Cardiac fibroblast (primary cell): ENCODE measurements at regions not wholly inside any gene's neighbourhood (a gene's known extent, or its start where the extent isn't known, plus 50 kb on each side); places are given as distances from the start of the nearest gene placed in this dataset.

Experiments used
- DNase-seq, 2 donors: peaks; one replicate each; pipeline versions ENCODE4 v3.0.0 to v3.0.0-alpha.2; 2010; ENCODE audit warnings: low read depth in 2 of 2
- H3K4me3 ChIP-seq, 2 donors: replicated peaks in 1 of 2; 1 replicate in 1 of 2; 2 replicates in 1 of 2; pipeline ENCODE4 v1.5.1; 2011; ENCODE audit warnings: low read depth in 2 of 2, low read length in 2 of 2, mild to moderate bottlenecking in 2 of 2, moderate library complexity in 1 of 2
- TF ChIP-seq, protein P1 (sequence below): IDR thresholded peaks from one replicate; pipeline ENCODE4 v1.5.1; 2011; ENCODE audit warnings: low read depth, mild to moderate bottlenecking, low read length, inconsistent platforms

DNA sequence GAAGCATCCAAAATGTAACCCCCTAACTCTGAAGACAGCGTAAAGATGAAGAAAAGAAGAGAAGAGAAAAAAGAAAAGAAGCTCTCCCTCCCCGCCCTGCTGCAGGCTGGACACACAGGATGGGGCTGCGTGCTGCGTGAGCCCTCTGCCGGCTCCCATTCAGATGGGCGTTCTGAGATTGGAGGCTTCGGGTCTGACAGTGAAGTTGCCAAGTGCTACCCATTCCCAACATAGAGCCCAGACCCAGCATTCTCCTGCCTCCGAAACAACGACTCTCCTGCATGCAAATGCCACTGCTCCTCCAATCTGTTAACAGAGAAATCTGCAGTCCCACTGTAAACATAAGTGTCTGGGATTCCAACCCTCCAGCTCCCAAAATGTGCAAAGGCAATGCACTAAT lies 234.9 kb downstream of the BCL11A start:
- H3K4me3 ChIP-seq, result no peak overlapping the region
- DNase-seq, result no peak
- TF ChIP-seq, protein P1, sequence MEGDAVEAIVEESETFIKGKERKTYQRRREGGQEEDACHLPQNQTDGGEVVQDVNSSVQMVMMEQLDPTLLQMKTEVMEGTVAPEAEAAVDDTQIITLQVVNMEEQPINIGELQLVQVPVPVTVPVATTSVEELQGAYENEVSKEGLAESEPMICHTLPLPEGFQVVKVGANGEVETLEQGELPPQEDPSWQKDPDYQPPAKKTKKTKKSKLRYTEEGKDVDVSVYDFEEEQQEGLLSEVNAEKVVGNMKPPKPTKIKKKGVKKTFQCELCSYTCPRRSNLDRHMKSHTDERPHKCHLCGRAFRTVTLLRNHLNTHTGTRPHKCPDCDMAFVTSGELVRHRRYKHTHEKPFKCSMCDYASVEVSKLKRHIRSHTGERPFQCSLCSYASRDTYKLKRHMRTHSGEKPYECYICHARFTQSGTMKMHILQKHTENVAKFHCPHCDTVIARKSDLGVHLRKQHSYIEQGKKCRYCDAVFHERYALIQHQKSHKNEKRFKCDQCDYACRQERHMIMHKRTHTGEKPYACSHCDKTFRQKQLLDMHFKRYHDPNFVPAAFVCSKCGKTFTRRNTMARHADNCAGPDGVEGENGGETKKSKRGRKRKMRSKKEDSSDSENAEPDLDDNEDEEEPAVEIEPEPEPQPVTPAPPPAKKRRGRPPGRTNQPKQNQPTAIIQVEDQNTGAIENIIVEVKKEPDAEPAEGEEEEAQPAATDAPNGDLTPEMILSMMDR, result no peak

GRCh38 chr2:60317844-60318243 lies 235.6 kb downstream of the BCL11A start:
- no peak overlapping the region for H3K4me3 ChIP-seq
- TF ChIP-seq, protein P1, result no peak
- no peak for DNase-seq

DNA sequence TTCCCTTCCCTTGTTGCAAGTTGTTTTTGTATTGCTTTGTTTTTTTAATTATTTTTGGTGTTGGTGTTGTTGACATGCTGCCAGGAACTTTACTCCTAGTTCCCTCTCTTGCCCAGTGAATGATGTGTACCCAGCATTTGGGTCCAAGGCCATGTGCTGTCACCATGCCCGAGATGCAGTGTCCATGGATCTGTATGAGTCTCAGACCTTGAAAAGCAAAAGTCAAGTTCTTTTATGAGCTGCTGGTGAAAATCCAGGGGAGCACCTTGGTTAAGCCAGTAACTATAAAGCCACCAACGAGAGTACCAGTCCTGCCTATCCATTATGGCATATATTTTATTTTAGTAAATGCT lies 236.4 kb downstream of the BCL11A start:
- H3K4me3 ChIP-seq, result no peak overlapping the region
- TF ChIP-seq, protein P1, result no peak
- DNase-seq, result no peak

- TF ChIP-seq, protein P1, result no peak
- H3K4me3 ChIP-seq, result no peak overlapping the region
- DNase-seq, result no peak
Measured at GRCh38 chr2:60316381-60317033, 236.9 kb downstream of the BCL11A start.

- no peak for DNase-seq
- H3K4me3 ChIP-seq, result no peak overlapping the region
- TF ChIP-seq, protein P1, result no peak
Measured at GRCh38 chr2:60313470-60314172, 239.8 kb downstream of the BCL11A start.

GRCh38 chr2:60312618-60313017 lies 240.8 kb downstream of the BCL11A start:
- TF ChIP-seq, protein P1, result no peak
- H3K4me3 ChIP-seq, result no peak overlapping the region
- DNase-seq, result no peak

GRCh38 chr2:60311524-60311923 lies 241.9 kb downstream of the BCL11A start:
- TF ChIP-seq, protein P1, result no peak
- no peak for DNase-seq
- H3K4me3 ChIP-seq, result no peak overlapping the region
